Large intestine (tissue), 3 donors: ENCODE measurements at regions not wholly inside any gene's neighbourhood (a gene's known extent, or its start where the extent isn't known, plus 50 kb on each side); places are given as distances from the start of the nearest gene placed in this dataset.

Experiments used
- DNase-seq, 2 donors: peaks; one replicate each; pipeline versions ENCODE4 v3.0.0 to v3.0.0-alpha.2; 2013
- H3K27ac ChIP-seq: one replicate; pipeline ENCODE4 v1.5.1; 2013; ENCODE audit warnings: low read length
- H3K27me3 ChIP-seq: 2 replicates; pipeline ENCODE4 v1.6.1; 2013; ENCODE audit warnings: low read length; ENCODE audit not compliant: control insufficient read depth, insufficient read depth
- H3K36me3 ChIP-seq: 2 replicates; pipeline ENCODE4 v1.6.1; 2013; ENCODE audit warnings: low read length; ENCODE audit not compliant: control insufficient read depth, insufficient read depth
- H3K4me1 ChIP-seq: one replicate; pipeline ENCODE4 v1.6.1; 2013; ENCODE audit warnings: low read length; ENCODE audit not compliant: control insufficient read depth, insufficient read depth
- H3K4me3 ChIP-seq: one replicate; pipeline ENCODE4 v1.5.1; 2013; ENCODE audit warnings: low read length
- H3K9me3 ChIP-seq: one replicate; pipeline ENCODE4 v1.6.1; 2013; ENCODE audit warnings: mild to moderate bottlenecking, low read depth, low read length, moderate library complexity; ENCODE audit not compliant: control insufficient read depth
- WGBS: methylation state at CpG from one replicate; pipeline ENCODE4 v1.1.5; 2013; ENCODE audit warnings: low lambda C conversion rate; ENCODE audit not compliant: insufficient coverage; 5-methylcytosine and 5-hydroxymethylcytosine counted together

DNA sequence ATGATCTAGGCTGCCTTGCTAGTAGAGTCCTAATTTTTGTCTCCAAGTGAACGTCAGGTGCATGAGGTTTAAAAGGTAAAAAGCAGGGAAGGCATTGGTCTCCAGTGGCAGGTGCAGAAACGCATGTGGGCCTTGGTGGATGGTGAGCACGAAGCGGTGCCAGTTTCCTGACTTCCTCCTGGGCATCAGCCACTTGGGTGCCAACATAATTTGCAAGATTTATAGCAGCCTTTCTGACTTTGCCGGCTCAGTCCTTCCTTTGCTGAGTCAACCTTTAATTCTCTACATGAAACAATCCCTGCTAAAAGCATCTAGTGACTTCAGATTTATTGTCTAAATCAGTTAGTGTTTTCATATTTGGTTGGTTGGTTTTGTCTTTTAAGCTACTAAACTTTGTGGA, 355.7 kb upstream of the TMEM132C start:
- Histone ChIP-seq H3K27me3 (no peaks in the 10 kb centered on the region), H3K4me3 (no peak overlapping the region), H3K4me1 (no peaks in the 10 kb centered on the region), H3K36me3 (no peaks in the 10 kb centered on the region), H3K27ac (no peak overlapping the region), H3K9me3 (no peaks in the 10 kb centered on the region)
- DNase-seq = no peak
- WGBS = no CpG with 5 or more reads among the region's 5 CpGs

- Histone ChIP-seq H3K27me3 (no peaks in the 10 kb centered on the region), H3K4me3 (no peak overlapping the region), H3K27ac (no peak overlapping the region), H3K36me3 (no peaks in the 10 kb centered on the region), H3K4me1 (no peaks in the 10 kb centered on the region), H3K9me3 (no peaks in the 10 kb centered on the region)
- 92% methylated on average over 2 of the region's 11 CpGs for WGBS
- no peak for DNase-seq
Measured at GRCh38 chr12:127912035-127912665, 354.8 kb upstream of the TMEM132C start.

- Histone ChIP-seq H3K4me3 (no peak overlapping the region), H3K4me1 (no peaks in the 10 kb centered on the region)
- no CpG with 5 or more reads among the region's 6 CpGs for WGBS
Measured at GRCh38 chr12:127923501-127923900, 343.5 kb upstream of the TMEM132C start.

GRCh38 chr12:127925971-127926370, 341.0 kb upstream of the TMEM132C start:
- Histone ChIP-seq H3K27ac (no peak overlapping the region), H3K9me3 (no peaks in the 10 kb centered on the region), H3K27me3 (no peaks in the 10 kb centered on the region), H3K4me3 (no peak overlapping the region), H3K36me3 (no peaks in the 10 kb centered on the region), H3K4me1 (no peaks in the 10 kb centered on the region)
- no CpG with 5 or more reads among the region's 4 CpGs for WGBS
- DNase-seq = peak; percentile 4 to 7

More at GRCh38 chr12:127923501-127923900, 343.5 kb upstream of the TMEM132C start:
- H3K36me3 ChIP-seq = no peaks in the 10 kb centered on the region
- no peaks in the 10 kb centered on the region for H3K9me3 ChIP-seq
- H3K27me3 ChIP-seq = no peaks in the 10 kb centered on the region
- no peak for DNase-seq
- H3K27ac ChIP-seq = no peak overlapping the region

- H3K9me3 ChIP-seq = no peaks in the 10 kb centered on the region
- 100% methylated on average over 1 of the region's 5 CpGs for WGBS
- no peaks in the 10 kb centered on the region for H3K36me3 ChIP-seq
- H3K4me1 ChIP-seq = no peaks in the 10 kb centered on the region
- no peak for DNase-seq
- H3K27ac ChIP-seq = no peak overlapping the region
- H3K27me3 ChIP-seq = no peaks in the 10 kb centered on the region
- no peak overlapping the region for H3K4me3 ChIP-seq
Measured at GRCh38 chr12:127928178-127928577, 338.8 kb upstream of the TMEM132C start.

GRCh38 chr12:127928615-127929571, 338.1 kb upstream of the TMEM132C start:
- Histone ChIP-seq H3K27ac (no peak overlapping the region), H3K4me3 (no peak overlapping the region), H3K9me3 (no peaks in the 10 kb centered on the region), H3K4me1 (no peaks in the 10 kb centered on the region), H3K36me3 (no peaks in the 10 kb centered on the region), H3K27me3 (no peaks in the 10 kb centered on the region)
- WGBS = 80% methylated on average over 1 of the region's 3 CpGs
- no peak for DNase-seq

GRCh38 chr12:127930122-127930521, 336.8 kb upstream of the TMEM132C start:
- H3K4me1 ChIP-seq = no peaks in the 10 kb centered on the region
- DNase-seq = no peak
- no peaks in the 10 kb centered on the region for H3K9me3 ChIP-seq
- no peak overlapping the region for H3K4me3 ChIP-seq
- H3K27ac ChIP-seq = no peak overlapping the region
- whole genome bisulfite sequencing = no CpG with 5 or more reads among the region's 5 CpGs
- no peaks in the 10 kb centered on the region for H3K27me3 ChIP-seq
- H3K36me3 ChIP-seq = no peaks in the 10 kb centered on the region

GRCh38 chr12:127934409-127934808, 332.6 kb upstream of the TMEM132C start:
- Histone ChIP-seq H3K4me3 (no peak overlapping the region), H3K27me3 (no peaks in the 10 kb centered on the region), H3K27ac (no peak overlapping the region), H3K9me3 (no peaks in the 10 kb centered on the region), H3K36me3 (no peaks in the 10 kb centered on the region), H3K4me1 (no peaks in the 10 kb centered on the region)
- no peak for DNase-seq
- WGBS = 100% methylated on average over 1 of the region's 1 CpG

GRCh38 chr12:127936463-127936862, 330.5 kb upstream of the TMEM132C start:
- Histone ChIP-seq H3K4me3 (no peak overlapping the region), H3K36me3 (no peaks in the 10 kb centered on the region), H3K27ac (no peak overlapping the region), H3K9me3 (no peaks in the 10 kb centered on the region), H3K4me1 (no peaks in the 10 kb centered on the region), H3K27me3 (no peaks in the 10 kb centered on the region)
- WGBS = 60% methylated on average over 1 of the region's 2 CpGs
- DNase-seq = no peak

DNA sequence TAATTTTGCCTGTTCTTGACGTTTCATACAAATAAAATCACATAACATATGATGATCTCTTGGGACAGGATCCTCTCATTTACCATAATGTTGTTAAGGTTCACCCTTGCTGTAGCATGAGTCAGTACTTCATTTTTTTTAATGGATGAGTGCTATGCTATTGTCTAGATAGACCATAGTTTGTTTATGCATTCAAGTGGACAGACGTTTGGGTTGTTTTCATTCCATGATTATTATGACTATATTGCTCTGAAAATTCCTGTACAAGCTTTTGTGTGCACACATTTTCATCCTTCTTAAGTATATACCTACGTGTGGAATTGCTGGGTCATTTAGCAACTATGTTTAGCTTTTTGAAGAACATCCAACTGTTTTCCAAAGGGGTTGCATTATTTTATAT, 325.6 kb upstream of the TMEM132C start:
- WGBS = 63% methylated on average over 1 of the region's 3 CpGs
- no peaks in the 10 kb centered on the region for H3K9me3 ChIP-seq
- no peak overlapping the region for H3K27ac ChIP-seq

More for the DNA sequence above, 325.6 kb upstream of the TMEM132C start:
- Histone ChIP-seq H3K27me3 (no peaks in the 10 kb centered on the region), H3K4me3 (no peak overlapping the region), H3K36me3 (no peaks in the 10 kb centered on the region), H3K4me1 (no peaks in the 10 kb centered on the region)
- DNase-seq = no peak
